HL-60 (cell line): ENCODE measurements at regions not wholly inside any gene's neighbourhood (a gene's known extent, or its start where the extent isn't known, plus 50 kb on each side); places are given as distances from the start of the nearest gene placed in this dataset.

Experiments
- POLR2AphosphoS5 ChIP-seq: IDR thresholded peaks from 2 replicates; pipeline ENCODE4 v1.6.1; 2012; ENCODE audit warnings: low read depth
- TF ChIP-seq, protein P1 (sequence below): IDR thresholded peaks from one replicate; pipeline ENCODE4 v1.5.1; 2011; ENCODE audit warnings: low read length, control low read depth, inconsistent platforms; ENCODE audit not compliant: insufficient read depth
- TF ChIP-seq, protein P2 (sequence below): IDR thresholded peaks from 2 replicates; pipeline ENCODE4 v1.6.1; 2012; ENCODE audit warnings: low read depth; ENCODE audit not compliant: insufficient replicate concordance

DNA sequence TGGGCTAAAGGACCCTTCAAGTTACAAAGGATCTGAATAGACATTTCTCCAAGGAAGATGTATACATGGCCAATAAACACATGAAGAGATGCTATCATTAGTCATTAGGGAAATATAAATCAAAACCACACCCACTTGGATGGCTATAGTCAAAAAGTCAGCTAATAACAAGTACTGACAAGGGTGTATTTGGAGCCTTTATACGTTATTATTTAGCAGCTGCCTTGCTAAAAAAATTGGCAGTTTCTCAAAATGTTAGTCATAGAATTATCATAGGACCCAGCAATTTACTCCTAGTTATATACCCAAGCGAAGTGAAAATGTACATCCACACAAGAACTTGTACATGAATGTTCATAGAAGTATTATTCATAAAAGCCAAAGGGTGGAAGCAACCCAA, 112.7 kb upstream of the DUSP21 start:
- TF ChIP-seq, protein P1, sequence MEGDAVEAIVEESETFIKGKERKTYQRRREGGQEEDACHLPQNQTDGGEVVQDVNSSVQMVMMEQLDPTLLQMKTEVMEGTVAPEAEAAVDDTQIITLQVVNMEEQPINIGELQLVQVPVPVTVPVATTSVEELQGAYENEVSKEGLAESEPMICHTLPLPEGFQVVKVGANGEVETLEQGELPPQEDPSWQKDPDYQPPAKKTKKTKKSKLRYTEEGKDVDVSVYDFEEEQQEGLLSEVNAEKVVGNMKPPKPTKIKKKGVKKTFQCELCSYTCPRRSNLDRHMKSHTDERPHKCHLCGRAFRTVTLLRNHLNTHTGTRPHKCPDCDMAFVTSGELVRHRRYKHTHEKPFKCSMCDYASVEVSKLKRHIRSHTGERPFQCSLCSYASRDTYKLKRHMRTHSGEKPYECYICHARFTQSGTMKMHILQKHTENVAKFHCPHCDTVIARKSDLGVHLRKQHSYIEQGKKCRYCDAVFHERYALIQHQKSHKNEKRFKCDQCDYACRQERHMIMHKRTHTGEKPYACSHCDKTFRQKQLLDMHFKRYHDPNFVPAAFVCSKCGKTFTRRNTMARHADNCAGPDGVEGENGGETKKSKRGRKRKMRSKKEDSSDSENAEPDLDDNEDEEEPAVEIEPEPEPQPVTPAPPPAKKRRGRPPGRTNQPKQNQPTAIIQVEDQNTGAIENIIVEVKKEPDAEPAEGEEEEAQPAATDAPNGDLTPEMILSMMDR = no peak
- no peak for TF ChIP-seq POLR2AphosphoS5
- TF ChIP-seq, protein P2, sequence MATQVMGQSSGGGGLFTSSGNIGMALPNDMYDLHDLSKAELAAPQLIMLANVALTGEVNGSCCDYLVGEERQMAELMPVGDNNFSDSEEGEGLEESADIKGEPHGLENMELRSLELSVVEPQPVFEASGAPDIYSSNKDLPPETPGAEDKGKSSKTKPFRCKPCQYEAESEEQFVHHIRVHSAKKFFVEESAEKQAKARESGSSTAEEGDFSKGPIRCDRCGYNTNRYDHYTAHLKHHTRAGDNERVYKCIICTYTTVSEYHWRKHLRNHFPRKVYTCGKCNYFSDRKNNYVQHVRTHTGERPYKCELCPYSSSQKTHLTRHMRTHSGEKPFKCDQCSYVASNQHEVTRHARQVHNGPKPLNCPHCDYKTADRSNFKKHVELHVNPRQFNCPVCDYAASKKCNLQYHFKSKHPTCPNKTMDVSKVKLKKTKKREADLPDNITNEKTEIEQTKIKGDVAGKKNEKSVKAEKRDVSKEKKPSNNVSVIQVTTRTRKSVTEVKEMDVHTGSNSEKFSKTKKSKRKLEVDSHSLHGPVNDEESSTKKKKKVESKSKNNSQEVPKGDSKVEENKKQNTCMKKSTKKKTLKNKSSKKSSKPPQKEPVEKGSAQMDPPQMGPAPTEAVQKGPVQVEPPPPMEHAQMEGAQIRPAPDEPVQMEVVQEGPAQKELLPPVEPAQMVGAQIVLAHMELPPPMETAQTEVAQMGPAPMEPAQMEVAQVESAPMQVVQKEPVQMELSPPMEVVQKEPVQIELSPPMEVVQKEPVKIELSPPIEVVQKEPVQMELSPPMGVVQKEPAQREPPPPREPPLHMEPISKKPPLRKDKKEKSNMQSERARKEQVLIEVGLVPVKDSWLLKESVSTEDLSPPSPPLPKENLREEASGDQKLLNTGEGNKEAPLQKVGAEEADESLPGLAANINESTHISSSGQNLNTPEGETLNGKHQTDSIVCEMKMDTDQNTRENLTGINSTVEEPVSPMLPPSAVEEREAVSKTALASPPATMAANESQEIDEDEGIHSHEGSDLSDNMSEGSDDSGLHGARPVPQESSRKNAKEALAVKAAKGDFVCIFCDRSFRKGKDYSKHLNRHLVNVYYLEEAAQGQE = no peak
